MM.1S (cell line): ENCODE measurements at regions not wholly inside any gene's neighbourhood (a gene's known extent, or its start where the extent isn't known, plus 50 kb on each side); places are given as distances from the start of the nearest gene placed in this dataset.

Source experiments
- DNase-seq: peaks from one replicate; pipeline ENCODE4 v3.0.0-alpha.2; 2015
- H2AFZ ChIP-seq: fragments of 300-600 bp; sonication (generic); 2 replicates; pipeline ENCODE4 v1.6.0; 2016; ENCODE audit warnings: antibody characterized with exemption, low read length
- H3F3A ChIP-seq: fragments of 300-600 bp; sonication (generic); 2 replicates; pipeline ENCODE4 v1.6.1; 2016; ENCODE audit warnings: mild to moderate bottlenecking, antibody characterized with exemption, low read length, moderate library complexity, mixed read lengths; ENCODE audit not compliant: insufficient read depth
- H3K27ac ChIP-seq: fragments of 300-600 bp; sonication (generic); 2 replicates; pipeline ENCODE4 v1.5.1; 2016; ENCODE audit warnings: mild to moderate bottlenecking, low read length
- H3K27me3 ChIP-seq: fragments of 300-600 bp; sonication (generic); replicated peaks from 2 replicates; pipeline ENCODE4 v1.6.0; 2016; ENCODE audit warnings: low read length; ENCODE audit not compliant: insufficient read depth
- H3K36me3 ChIP-seq: fragments of 300-600 bp; sonication (generic); replicated peaks from 2 replicates; pipeline ENCODE4 v1.6.1; 2016; ENCODE audit warnings: mild to moderate bottlenecking, low read length, mixed read lengths; ENCODE audit not compliant: insufficient read depth
- H3K4me1 ChIP-seq: fragments of 300-600 bp; sonication (generic); 2 replicates; pipeline ENCODE4 v1.6.1; 2016; ENCODE audit warnings: low read length, mixed read lengths
- H3K4me2 ChIP-seq: fragments of 300-600 bp; sonication (generic); 2 replicates; pipeline ENCODE4 v1.6.0; 2016; ENCODE audit warnings: low read depth, low read length
- H3K4me3 ChIP-seq: fragments of 300-600 bp; sonication (generic); 2 replicates; pipeline ENCODE4 v1.5.1; 2016; ENCODE audit warnings: low read length, mixed read lengths
- H3K79me2 ChIP-seq: fragments of 300-600 bp; sonication (generic); 2 replicates; pipeline ENCODE4 v1.6.1; 2016; ENCODE audit warnings: mixed run types, low read length, mixed read lengths
- H3K9ac ChIP-seq: fragments of 300-600 bp; sonication (generic); 2 replicates; pipeline ENCODE4 v1.6.1; 2016; ENCODE audit warnings: low read length, mixed read lengths
- H3K9me2 ChIP-seq: fragments of 300-600 bp; sonication (generic); replicated peaks from 2 replicates; pipeline ENCODE4 v1.6.1; 2016; ENCODE audit warnings: mild to moderate bottlenecking, low read length, mixed read lengths; ENCODE audit not compliant: insufficient read depth
- H3K9me3 ChIP-seq: fragments of 300-600 bp; sonication (generic); replicated peaks from 2 replicates; pipeline ENCODE4 v1.6.1; 2016; ENCODE audit warnings: mild to moderate bottlenecking, low read length, mixed read lengths; ENCODE audit not compliant: insufficient read depth
- H4K20me1 ChIP-seq: fragments of 300-600 bp; sonication (generic); 2 replicates; pipeline ENCODE4 v1.6.1; 2016; ENCODE audit warnings: mild to moderate bottlenecking, low read length, moderate library complexity, mixed read lengths; ENCODE audit not compliant: insufficient read depth
- EZH2 ChIP-seq: fragments of 300-600 bp; sonication (generic); optimal IDR thresholded peaks from 2 replicates; pipeline ENCODE3; 2017; ENCODE audit warnings: low read depth, mild to moderate bottlenecking, antibody characterized with exemption, low read length, mixed read lengths
- EZH2phosphoT487 ChIP-seq: fragments of 300-600 bp; sonication (generic); IDR thresholded peaks from 2 replicates; pipeline ENCODE4 v1.6.1; 2018; ENCODE audit warnings: antibody characterized with exemption, low read length
- TF ChIP-seq, protein P1 (sequence below): fragments of 300-600 bp; sonication (generic); IDR thresholded peaks from 2 replicates; pipeline ENCODE4 v1.5.1; 2016; ENCODE audit warnings: antibody characterized with exemption, low read length, mixed read lengths

DNA sequence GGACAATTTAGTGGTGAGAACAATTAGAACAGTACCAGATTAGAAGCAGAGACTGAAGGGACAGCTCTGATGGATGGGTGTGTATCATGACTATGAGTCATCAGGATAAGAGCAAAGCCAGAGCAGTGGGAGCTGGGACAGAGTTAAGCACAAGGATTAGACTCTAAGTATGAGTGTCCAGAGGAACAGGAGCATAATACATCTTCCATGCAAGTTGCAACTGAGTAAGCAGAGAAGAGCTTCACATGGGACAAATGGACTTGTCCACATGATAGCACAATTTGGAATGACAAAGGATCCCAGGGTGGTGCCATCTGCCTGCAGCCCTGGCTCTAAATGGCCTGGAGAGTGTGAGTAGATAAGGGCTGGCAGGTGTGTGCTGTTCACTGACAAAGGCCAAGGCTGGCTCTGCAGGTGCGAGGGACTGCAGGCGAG lies 226.4 kb upstream of the CAND1 start:
- Histone ChIP-seq H3K4me1 (peaks cover 4% of the 10 kb centered on the region; the same call in 1 of the 2 replicates), H3K4me3 (no peak overlapping the region), H3K9ac (no peak overlapping the region), H3K4me2 (no peak overlapping the region), H4K20me1 (no peaks in the 10 kb centered on the region), H3K79me2 (no peaks in the 10 kb centered on the region), H3K27ac (no peak overlapping the region), H3K9me2 (no peaks in the 10 kb centered on the region), H3K36me3 (no peaks in the 10 kb centered on the region), H2AFZ (no peak overlapping the region), H3F3A (no peaks in the 10 kb centered on the region), H3K27me3 (no peaks in the 10 kb centered on the region), H3K9me3 (no peaks in the 10 kb centered on the region)
- no peak for DNase-seq
- TF ChIP-seq EZH2phosphoT487 (no peak), EZH2 (no peak)

- Histone ChIP-seq H3F3A (no peaks in the 10 kb centered on the region), H3K27me3 (no peaks in the 10 kb centered on the region), H3K4me3 (no peak overlapping the region), H3K79me2 (no peaks in the 10 kb centered on the region), H3K27ac (no peak overlapping the region), H4K20me1 (no peaks in the 10 kb centered on the region), H3K9me2 (no peaks in the 10 kb centered on the region), H3K9ac (no peak overlapping the region), H3K36me3 (no peaks in the 10 kb centered on the region), H3K4me1 (peaks cover 4% of the 10 kb centered on the region; the same call in 1 of the 2 replicates), H3K9me3 (no peaks in the 10 kb centered on the region), H3K4me2 (no peak overlapping the region), H2AFZ (no peak overlapping the region)
- TF ChIP-seq EZH2phosphoT487: no peak
- TF ChIP-seq EZH2: no peak
- TF ChIP-seq, protein P1, sequence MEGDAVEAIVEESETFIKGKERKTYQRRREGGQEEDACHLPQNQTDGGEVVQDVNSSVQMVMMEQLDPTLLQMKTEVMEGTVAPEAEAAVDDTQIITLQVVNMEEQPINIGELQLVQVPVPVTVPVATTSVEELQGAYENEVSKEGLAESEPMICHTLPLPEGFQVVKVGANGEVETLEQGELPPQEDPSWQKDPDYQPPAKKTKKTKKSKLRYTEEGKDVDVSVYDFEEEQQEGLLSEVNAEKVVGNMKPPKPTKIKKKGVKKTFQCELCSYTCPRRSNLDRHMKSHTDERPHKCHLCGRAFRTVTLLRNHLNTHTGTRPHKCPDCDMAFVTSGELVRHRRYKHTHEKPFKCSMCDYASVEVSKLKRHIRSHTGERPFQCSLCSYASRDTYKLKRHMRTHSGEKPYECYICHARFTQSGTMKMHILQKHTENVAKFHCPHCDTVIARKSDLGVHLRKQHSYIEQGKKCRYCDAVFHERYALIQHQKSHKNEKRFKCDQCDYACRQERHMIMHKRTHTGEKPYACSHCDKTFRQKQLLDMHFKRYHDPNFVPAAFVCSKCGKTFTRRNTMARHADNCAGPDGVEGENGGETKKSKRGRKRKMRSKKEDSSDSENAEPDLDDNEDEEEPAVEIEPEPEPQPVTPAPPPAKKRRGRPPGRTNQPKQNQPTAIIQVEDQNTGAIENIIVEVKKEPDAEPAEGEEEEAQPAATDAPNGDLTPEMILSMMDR: no peak
- DNase-seq: no peak
These were observed 225.4 kb upstream of the CAND1 start for GRCh38 chr12:67043771-67044170.

DNA sequence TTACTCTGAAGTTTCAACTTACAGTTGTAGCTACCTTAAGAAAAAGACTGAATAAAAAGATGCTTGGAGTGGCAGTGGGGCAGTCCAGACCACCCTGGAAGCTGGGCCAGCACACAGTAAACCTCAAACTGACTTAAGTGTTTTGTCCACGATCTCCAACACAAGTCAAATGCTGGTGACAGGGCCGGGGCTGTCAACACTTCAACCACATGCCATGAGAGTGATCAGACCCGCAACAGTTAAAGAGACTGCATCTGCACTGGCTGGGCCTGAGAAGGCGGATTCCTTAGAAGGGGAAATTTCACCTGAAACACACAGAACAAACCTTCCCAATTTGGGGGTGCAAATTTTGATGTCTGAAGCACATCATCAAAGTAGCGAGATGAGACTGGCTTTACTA lies 223.5 kb upstream of the CAND1 start:
- H3K4me1 ChIP-seq: no peaks in the 10 kb centered on the region
- TF ChIP-seq, protein P1: no peak
- TF ChIP-seq EZH2: no peak
- no peak for TF ChIP-seq EZH2phosphoT487
- no peaks in the 10 kb centered on the region for H3F3A ChIP-seq
- H3K4me2 ChIP-seq: no peak overlapping the region
- H2AFZ ChIP-seq: no peak overlapping the region
- no peak overlapping the region for H3K9ac ChIP-seq
- H3K27me3 ChIP-seq: no peaks in the 10 kb centered on the region
- no peaks in the 10 kb centered on the region for H3K9me3 ChIP-seq
- no peak for DNase-seq
- no peaks in the 10 kb centered on the region for H3K79me2 ChIP-seq
- H4K20me1 ChIP-seq: no peaks in the 10 kb centered on the region
- no peak overlapping the region for H3K27ac ChIP-seq
- H3K4me3 ChIP-seq: no peak overlapping the region
- no peaks in the 10 kb centered on the region for H3K36me3 ChIP-seq
- H3K9me2 ChIP-seq: no peaks in the 10 kb centered on the region

DNA sequence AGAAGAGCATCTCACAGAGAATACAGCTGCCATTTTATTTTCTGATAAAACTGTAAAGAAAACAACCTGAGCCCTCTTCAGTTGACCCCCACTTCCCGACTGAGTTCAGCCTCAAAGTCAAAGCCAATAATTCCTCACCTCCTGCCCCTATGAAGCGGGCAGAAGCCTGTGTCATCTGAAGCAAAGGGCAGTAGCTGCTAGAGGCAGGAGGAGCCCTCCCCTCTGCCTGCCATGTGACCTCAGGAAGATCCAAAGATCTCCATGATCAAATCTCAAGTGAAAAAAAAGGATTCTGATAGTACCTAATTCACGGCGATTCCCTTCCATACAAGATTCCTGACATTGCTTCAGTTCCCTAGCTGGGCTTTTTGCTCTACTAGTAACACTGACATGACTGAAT lies 223.1 kb upstream of the CAND1 start:
- no peak overlapping the region for H2AFZ ChIP-seq
- TF ChIP-seq EZH2 (no peak), EZH2phosphoT487 (no peak)
- TF ChIP-seq, protein P1: no peak
- no peaks in the 10 kb centered on the region for H3F3A ChIP-seq
- H3K9me3 ChIP-seq: no peaks in the 10 kb centered on the region
- H3K4me2 ChIP-seq: no peak overlapping the region
- H3K9me2 ChIP-seq: no peaks in the 10 kb centered on the region
- H3K27ac ChIP-seq: no peak overlapping the region
- no peaks in the 10 kb centered on the region for H4K20me1 ChIP-seq
- H3K4me1 ChIP-seq: no peaks in the 10 kb centered on the region
- H3K4me3 ChIP-seq: no peak overlapping the region
- H3K9ac ChIP-seq: no peak overlapping the region
- H3K36me3 ChIP-seq: no peaks in the 10 kb centered on the region
- H3K79me2 ChIP-seq: no peaks in the 10 kb centered on the region
- DNase-seq: no peak
- no peaks in the 10 kb centered on the region for H3K27me3 ChIP-seq
